Panc1 (cell line): ENCODE measurements at regions not wholly inside any gene's neighbourhood (a gene's known extent, or its start where the extent isn't known, plus 50 kb on each side); places are given as distances from the start of the nearest gene placed in this dataset.

ENCODE experiments used
- ATAC-seq: fragments of 200-7000 bp; cut with Tn5 transposase; 2 replicates; pipeline ENCODE4 v1.9.1; 2020; ENCODE audit warnings: mild to moderate bottlenecking, moderate library complexity
- BruUV-seq: library from RNA; stranded (reverse); fragments of 400-500 nt; replicated peaks from 2 replicates; lab custom pipeline; 2021; lab: Mats Ljungman, UMichigan
- CTCF ChIA-PET: fragments of 300-600 bp; sonication (Branson Sonifier 250); formaldehyde crosslinking; loops from one replicate; lab custom pipeline; 2022; ENCODE audit warnings: antibody characterized with exemption; lab: Charles Lee
- POLR2A ChIA-PET: fragments of 300-600 bp; sonication (Branson Sonifier 250); formaldehyde crosslinking; loops from one replicate; lab custom pipeline; 2022; ENCODE audit warnings: antibody characterized with exemption; lab: Charles Lee
- DNase-seq: peaks from one replicate; pipeline ENCODE4 v3.0.0-alpha.2; 2010; ENCODE audit warnings: low read depth, low spot score
- H3K27ac ChIP-seq: 2 replicates; pipeline ENCODE4 v1.5.1; 2011; ENCODE audit warnings: mild to moderate bottlenecking, low read length, inconsistent platforms
- H3K27me3 ChIP-seq: fragments of 200-500 bp; sonication (Bioruptor generic); 2 replicates; pipeline ENCODE4 v1.6.0; 2014; ENCODE audit warnings: low read length, inconsistent platforms; ENCODE audit not compliant: control insufficient read depth, insufficient read depth
- H3K36me3 ChIP-seq: fragments of 200-500 bp; sonication (Bioruptor generic); 2 replicates; pipeline ENCODE4 v1.5.1; 2014; ENCODE audit warnings: inconsistent platforms, mild to moderate bottlenecking, low read length, moderate library complexity; ENCODE audit not compliant: control insufficient read depth, insufficient read depth
- H3K4me1 ChIP-seq: 2 replicates; pipeline ENCODE4 v1.5.1; 2011; ENCODE audit warnings: inconsistent platforms, mild to moderate bottlenecking, low read length, moderate library complexity; ENCODE audit not compliant: control insufficient read depth, insufficient read depth
- H3K4me3 ChIP-seq, 2 experiments: 2 replicates each; pipeline ENCODE4 v1.5.1; 2011 to 2012; ENCODE audit warnings: low read depth in 2 of 2, low read length in 2 of 2, mild to moderate bottlenecking in 2 of 2, inconsistent platforms in 1 of 2, moderate library complexity in 1 of 2
- H3K9me3 ChIP-seq: fragments of 200-500 bp; sonication (Bioruptor generic); 2 replicates; pipeline ENCODE4 v1.5.1; 2014; ENCODE audit warnings: low read depth, mild to moderate bottlenecking, inconsistent platforms, low read length, moderate library complexity; ENCODE audit not compliant: control insufficient read depth, insufficient read depth
- CTCF ChIP-seq: fragments of 450-650 bp; IDR thresholded peaks from 2 replicates; pipeline ENCODE4 v1.5.1; 2017; ENCODE audit warnings: mild to moderate bottlenecking
- POLR2AphosphoS5 ChIP-seq: IDR thresholded peaks from 2 replicates; pipeline ENCODE4 v1.6.1; 2012; ENCODE audit warnings: mild to moderate bottlenecking, low read depth, low read length, moderate library complexity
- SIN3A ChIP-seq: IDR thresholded peaks from 2 replicates; pipeline ENCODE4 v1.6.1; 2012; ENCODE audit warnings: low read depth, mild to moderate bottlenecking, low read length, moderate library complexity, borderline replicate concordance; ENCODE audit not compliant: insufficient read depth
- TCF7L2 ChIP-seq: IDR thresholded peaks from 2 replicates; pipeline ENCODE4 v1.6.1; 2011; ENCODE audit warnings: mild to moderate bottlenecking, low read depth, low read length, inconsistent platforms
- in situ Hi-C: cut with HindIII; loops from 2 replicates; pipeline ENCODE4 v1.10.0; 2016; ENCODE audit warnings: low sequenced_read_pairs, low pct_unique_long_range_greater_than_20kb
- intact Hi-C: fragments of 100-400 bp; cut with micrococcal nuclease; formaldehyde crosslinking; loops from one replicate; pipeline ENCODE4 v1.10.0; 2022; ENCODE audit not compliant: unreplicated experiment
- TF ChIP-seq, protein P1 (sequence below), 2 experiments: IDR thresholded peaks; 2 replicates each; pipeline ENCODE4 v1.6.1; 2011 to 2012; ENCODE audit warnings: low read depth in 2 of 2, control low read depth in 1 of 2, low read length in 1 of 2, mild to moderate bottlenecking in 1 of 2, moderate library complexity in 1 of 2; ENCODE audit not compliant: insufficient read depth in 1 of 2

DNA sequence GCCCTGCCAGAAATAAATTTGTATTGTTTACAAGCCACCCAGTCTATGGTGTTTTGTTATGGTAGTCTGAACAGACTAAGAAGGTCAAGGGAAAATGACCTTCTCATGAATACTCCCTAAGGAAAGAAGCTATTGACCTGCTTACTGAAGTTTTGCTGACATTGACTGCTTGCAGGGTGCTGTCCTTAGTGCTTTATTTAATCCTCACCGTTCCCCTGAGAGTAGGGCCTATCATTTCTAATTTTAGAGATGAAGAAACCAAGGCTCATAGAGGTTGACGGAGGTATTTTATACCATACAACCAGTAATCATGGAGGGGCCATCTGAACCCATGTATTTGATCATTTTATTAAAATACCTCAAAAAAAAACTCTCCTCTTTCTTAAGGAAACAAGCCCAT is 66.7 kb upstream of the INCENP start:
- ATAC-seq (no peak), DNase-seq (no peak)
- ChIA-PET POLR2A (no interaction called here), CTCF (no interaction called here)
- Histone ChIP-seq H3K9me3 (no peaks in the 10 kb centered on the region), H3K4me3 (no peak overlapping the region), H3K27ac (no peak overlapping the region), H3K27me3 (no peaks in the 10 kb centered on the region), H3K36me3 (no peaks in the 10 kb centered on the region), H3K4me1 (no peaks in the 10 kb centered on the region)
- in situ Hi-C loops = no loop called here
- intact Hi-C loops = no loop called here
- TF ChIP-seq CTCF = no peak
- no peak for TF ChIP-seq SIN3A
- TF ChIP-seq TCF7L2 = no peak
- TF ChIP-seq, protein P1, sequence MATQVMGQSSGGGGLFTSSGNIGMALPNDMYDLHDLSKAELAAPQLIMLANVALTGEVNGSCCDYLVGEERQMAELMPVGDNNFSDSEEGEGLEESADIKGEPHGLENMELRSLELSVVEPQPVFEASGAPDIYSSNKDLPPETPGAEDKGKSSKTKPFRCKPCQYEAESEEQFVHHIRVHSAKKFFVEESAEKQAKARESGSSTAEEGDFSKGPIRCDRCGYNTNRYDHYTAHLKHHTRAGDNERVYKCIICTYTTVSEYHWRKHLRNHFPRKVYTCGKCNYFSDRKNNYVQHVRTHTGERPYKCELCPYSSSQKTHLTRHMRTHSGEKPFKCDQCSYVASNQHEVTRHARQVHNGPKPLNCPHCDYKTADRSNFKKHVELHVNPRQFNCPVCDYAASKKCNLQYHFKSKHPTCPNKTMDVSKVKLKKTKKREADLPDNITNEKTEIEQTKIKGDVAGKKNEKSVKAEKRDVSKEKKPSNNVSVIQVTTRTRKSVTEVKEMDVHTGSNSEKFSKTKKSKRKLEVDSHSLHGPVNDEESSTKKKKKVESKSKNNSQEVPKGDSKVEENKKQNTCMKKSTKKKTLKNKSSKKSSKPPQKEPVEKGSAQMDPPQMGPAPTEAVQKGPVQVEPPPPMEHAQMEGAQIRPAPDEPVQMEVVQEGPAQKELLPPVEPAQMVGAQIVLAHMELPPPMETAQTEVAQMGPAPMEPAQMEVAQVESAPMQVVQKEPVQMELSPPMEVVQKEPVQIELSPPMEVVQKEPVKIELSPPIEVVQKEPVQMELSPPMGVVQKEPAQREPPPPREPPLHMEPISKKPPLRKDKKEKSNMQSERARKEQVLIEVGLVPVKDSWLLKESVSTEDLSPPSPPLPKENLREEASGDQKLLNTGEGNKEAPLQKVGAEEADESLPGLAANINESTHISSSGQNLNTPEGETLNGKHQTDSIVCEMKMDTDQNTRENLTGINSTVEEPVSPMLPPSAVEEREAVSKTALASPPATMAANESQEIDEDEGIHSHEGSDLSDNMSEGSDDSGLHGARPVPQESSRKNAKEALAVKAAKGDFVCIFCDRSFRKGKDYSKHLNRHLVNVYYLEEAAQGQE (IDR thresholded peaks at IDR 0.05; ENCODE audit: insufficient read depth in 1 of 2, low read depth in 2 of 2, low read length in 1 of 2) = no peak
- TF ChIP-seq POLR2AphosphoS5 = no peak
- BruUV-seq = no TSS peak

- Histone ChIP-seq H3K36me3 (no peaks in the 10 kb centered on the region), H3K9me3 (no peaks in the 10 kb centered on the region), H3K4me1 (no peaks in the 10 kb centered on the region), H3K27ac (no peak overlapping the region), H3K4me3 (no peak overlapping the region), H3K27me3 (no peaks in the 10 kb centered on the region)
- ATAC-seq = no peak
- ChIA-PET POLR2A (no interaction called here), CTCF (no interaction called here)
- intact Hi-C loops = no loop called here
- no TSS peak for BruUV-seq
- TF ChIP-seq CTCF = no peak
- TF ChIP-seq, protein P1 (IDR thresholded peaks at IDR 0.05; ENCODE audit: insufficient read depth in 1 of 2, low read depth in 2 of 2, low read length in 1 of 2) = no peak
- no peak for TF ChIP-seq TCF7L2
- TF ChIP-seq SIN3A = no peak
- no peak for TF ChIP-seq POLR2AphosphoS5
- in situ Hi-C loops = no loop called here
- DNase-seq = no peak
Measured at GRCh38 chr11:62055970-62056369, 67.8 kb upstream of the INCENP start.
